Endothelial cell of umbilical vein (primary cell): ENCODE measurements at regions not wholly inside any gene's neighbourhood (a gene's known extent, or its start where the extent isn't known, plus 50 kb on each side); places are given as distances from the start of the nearest gene placed in this dataset.

Source experiments
- BruUV-seq: library from RNA; stranded (reverse); fragments of 400-500 nt; replicated peaks from 2 replicates; lab custom pipeline; 2021; lab: Mats Ljungman, UMichigan
- CTCF ChIA-PET: fragments of 300-600, 350-600 bp; sonication (Branson Sonifier 250); formaldehyde crosslinking; loops from one replicate; lab custom pipeline; 2021; ENCODE audit warnings: antibody characterized with exemption, inconsistent platforms; lab: Charles Lee
- POLR2A ChIA-PET: fragments of 300-600, 350-600 bp; sonication (Branson Sonifier 250); formaldehyde crosslinking; loops from one replicate; lab custom pipeline; 2021; ENCODE audit warnings: antibody characterized with exemption, inconsistent platforms; lab: Charles Lee
- DNase-seq: peaks from one replicate; pipeline ENCODE4 v3.0.0-alpha.2; 2011; ENCODE audit warnings: low read depth, low spot score
- FAIRE-seq: peaks from 2 replicates; lab custom pipeline; 2011; peaks lifted over from hg19 to GRCh38; lab: Jason Lieb, UNC
- H2AFZ ChIP-seq: 2 replicates; pipeline ENCODE4 v1.6.0; 2012; ENCODE audit warnings: low read depth, low read length, control low read depth, inconsistent platforms
- H3K27ac ChIP-seq: 2 replicates; pipeline ENCODE4 v1.5.1; 2011; ENCODE audit warnings: low read depth, mild to moderate bottlenecking, control low read depth, low read length, moderate library complexity; ENCODE audit not compliant: insufficient read depth
- H3K27me3 ChIP-seq, 2 experiments: 2 replicates each; pipeline versions ENCODE4 v1.6.0 to v1.6.1; 2011; ENCODE audit warnings: low read length in 2 of 2, mixed read lengths in 1 of 2; ENCODE audit not compliant: control insufficient read depth in 2 of 2, insufficient read depth in 2 of 2
- H3K36me3 ChIP-seq, 2 experiments: 2 replicates in 1 of 2; 3 replicates in 1 of 2; pipeline ENCODE4 v1.5.1; 2011; ENCODE audit warnings: low read length in 2 of 2, mild to moderate bottlenecking in 1 of 2, moderate library complexity in 1 of 2; ENCODE audit not compliant: control insufficient read depth in 2 of 2, insufficient read depth in 2 of 2; ENCODE audit errors: extremely low read depth in 1 of 2
- H3K4me1 ChIP-seq: 3 replicates; pipeline ENCODE4 v1.5.1; 2011; ENCODE audit warnings: mild to moderate bottlenecking, low read length; ENCODE audit not compliant: control insufficient read depth, insufficient read depth; ENCODE audit errors: extremely low read depth
- H3K4me2 ChIP-seq: 2 replicates; pipeline ENCODE4 v1.6.1; 2011; ENCODE audit warnings: low read length, control low read depth, mixed read lengths; ENCODE audit not compliant: insufficient read depth
- H3K4me3 ChIP-seq, 3 experiments: fragments of 200-600 bp in 1 of 3; sonication (generic), shearing (Covaris generic) in 1 of 3; replicated peaks in 1 of 3; 2 replicates each; pipeline ENCODE4 v1.5.1; 2011 to 2016; ENCODE audit warnings: control low read depth in 3 of 3, low read length in 3 of 3, mild to moderate bottlenecking in 2 of 3, inconsistent platforms in 1 of 3, low read depth in 1 of 3, moderate library complexity in 1 of 3; ENCODE audit not compliant: insufficient read depth in 1 of 3
- H3K79me2 ChIP-seq: 2 replicates; pipeline ENCODE4 v1.6.0; 2012; ENCODE audit warnings: low read length, inconsistent platforms; ENCODE audit not compliant: control insufficient read depth, insufficient read depth
- H3K9ac ChIP-seq: replicated peaks from 2 replicates; pipeline ENCODE3; 2011; ENCODE audit warnings: low read length, control low read depth; ENCODE audit not compliant: insufficient read depth; ENCODE audit errors: extremely low read depth
- H3K9me1 ChIP-seq: replicated peaks from 3 replicates; pipeline ENCODE4 v1.6.0; 2011; ENCODE audit warnings: mild to moderate bottlenecking, low read length; ENCODE audit not compliant: control insufficient read depth, insufficient read depth; ENCODE audit errors: extremely low read depth
- H3K9me3 ChIP-seq: replicated peaks from 2 replicates; pipeline ENCODE4 v1.5.1; 2012; ENCODE audit warnings: low read length, inconsistent platforms; ENCODE audit not compliant: control insufficient read depth, insufficient read depth
- H4K20me1 ChIP-seq: replicated peaks from 2 replicates; pipeline ENCODE3; 2011; ENCODE audit warnings: mild to moderate bottlenecking, low read length; ENCODE audit not compliant: control insufficient read depth, insufficient read depth; ENCODE audit errors: extremely low read depth
- EZH2 ChIP-seq: IDR thresholded peaks from 2 replicates; pipeline ENCODE4 v1.6.1; 2012; ENCODE audit warnings: borderline replicate concordance, low read depth, mild to moderate bottlenecking, moderate library complexity, low read length, inconsistent platforms; ENCODE audit not compliant: severe bottlenecking
- FOS ChIP-seq: IDR thresholded peaks from 2 replicates; pipeline ENCODE4 v1.6.1; 2011; ENCODE audit warnings: mild to moderate bottlenecking, low read length, moderate library complexity, borderline replicate concordance; ENCODE audit not compliant: insufficient read depth
- GATA2 ChIP-seq: IDR thresholded peaks from 2 replicates; pipeline ENCODE4 v1.7.0; 2011; ENCODE audit warnings: low read depth, mild to moderate bottlenecking, moderate library complexity, mixed read lengths, low read length; ENCODE audit not compliant: insufficient read length, insufficient read depth
- JUN ChIP-seq: IDR thresholded peaks from 2 replicates; pipeline ENCODE4 v1.6.1; 2011; ENCODE audit warnings: borderline replicate concordance, low read depth; ENCODE audit not compliant: insufficient read length, insufficient read depth
- MYC ChIP-seq: IDR thresholded peaks from one replicate; pipeline ENCODE4 v1.6.1; 2011; ENCODE audit warnings: mild to moderate bottlenecking, low read depth, low read length
- POLR2A ChIP-seq: IDR thresholded peaks from 2 replicates; pipeline ENCODE4 v1.6.1; 2012; ENCODE audit warnings: low read depth, mild to moderate bottlenecking, control low read depth, low read length
- POLR2AphosphoS5 ChIP-seq: IDR thresholded peaks from 2 replicates; pipeline ENCODE4 v1.6.1; 2012; ENCODE audit warnings: low read depth, mild to moderate bottlenecking, control low read depth, low read length, moderate library complexity; ENCODE audit not compliant: insufficient read depth
- dilution Hi-C: fragments of 300-500 bp; cut with MboI; formaldehyde crosslinking; loops from one replicate; pipeline ENCODE4 v1.15.0; 2019; ENCODE audit warnings: low sequenced_read_pairs; ENCODE audit not compliant: extremely low pct_ligation_motif_present
- intact Hi-C: fragments of 100-400 bp; cut with micrococcal nuclease; formaldehyde crosslinking; loops from one replicate; pipeline ENCODE4 v1.10.0; 2022
- TF ChIP-seq, protein P1 (sequence below), 2 donors: IDR thresholded peaks; 1 replicate in 1 of 2; 2 replicates in 1 of 2; pipeline ENCODE4 v1.5.1; 2011; ENCODE audit warnings: low read length in 2 of 2, mild to moderate bottlenecking in 2 of 2, moderate library complexity in 2 of 2, control low read depth in 1 of 2, inconsistent platforms in 1 of 2, low read depth in 1 of 2; ENCODE audit not compliant: insufficient read depth in 1 of 2; ENCODE audit errors: extremely low read depth in 1 of 2
- TF ChIP-seq, protein P2 (sequence below): IDR thresholded peaks from 2 replicates; pipeline ENCODE4 v1.6.1; 2011; ENCODE audit not compliant: insufficient read depth, insufficient read length

DNA sequence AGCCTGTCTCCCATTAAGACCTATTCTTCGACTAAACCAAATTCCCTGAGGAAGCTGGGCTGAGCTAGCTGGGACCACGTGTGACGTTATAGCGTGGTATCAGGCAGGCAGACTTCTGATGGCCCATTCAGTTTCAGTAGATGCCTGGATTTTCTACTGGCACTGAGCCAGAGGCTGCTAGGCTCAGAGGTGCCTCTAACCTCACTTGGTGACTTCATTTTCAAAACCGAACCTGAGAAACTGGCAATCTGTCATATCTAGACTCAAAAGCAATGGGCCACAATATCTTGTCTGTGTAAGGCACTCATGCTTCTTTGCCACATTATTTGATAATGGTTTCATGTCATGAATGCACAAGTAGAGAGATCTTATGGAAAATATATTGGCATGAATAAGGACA lies 352.1 kb upstream of the AZI2 start:
- no peak overlapping the region for H3K4me2 ChIP-seq
- H3K4me3 ChIP-seq: no peak overlapping the region
- no peaks in the 10 kb centered on the region for H3K4me1 ChIP-seq
- intact Hi-C loops: no loop called here
- peaks cover 0 to 3% of the 10 kb centered on the region in 2 experiments for H3K27me3 ChIP-seq
- H3K27ac ChIP-seq: no peak overlapping the region
- H3K79me2 ChIP-seq: no peaks in the 10 kb centered on the region
- dilution Hi-C loops: no loop called here
- H3K9me1 ChIP-seq: no peaks in the 10 kb centered on the region
- no peak overlapping the region for H3K9ac ChIP-seq
- ChIA-PET POLR2A (no interaction called here), CTCF (interaction anchor here (2.2 to 2.8 kb wide), 2 partner anchors 25 to 33 kb away, joined by 10 to 11 read pairs; no protein-coding TSS in a partner anchor)
- no peaks in the 10 kb centered on the region for H3K9me3 ChIP-seq
- FAIRE-seq: no peak
- no peak overlapping the region for H2AFZ ChIP-seq
- no peaks in the 10 kb centered on the region for H4K20me1 ChIP-seq
- no peak for DNase-seq
- TF ChIP-seq, protein P1, sequence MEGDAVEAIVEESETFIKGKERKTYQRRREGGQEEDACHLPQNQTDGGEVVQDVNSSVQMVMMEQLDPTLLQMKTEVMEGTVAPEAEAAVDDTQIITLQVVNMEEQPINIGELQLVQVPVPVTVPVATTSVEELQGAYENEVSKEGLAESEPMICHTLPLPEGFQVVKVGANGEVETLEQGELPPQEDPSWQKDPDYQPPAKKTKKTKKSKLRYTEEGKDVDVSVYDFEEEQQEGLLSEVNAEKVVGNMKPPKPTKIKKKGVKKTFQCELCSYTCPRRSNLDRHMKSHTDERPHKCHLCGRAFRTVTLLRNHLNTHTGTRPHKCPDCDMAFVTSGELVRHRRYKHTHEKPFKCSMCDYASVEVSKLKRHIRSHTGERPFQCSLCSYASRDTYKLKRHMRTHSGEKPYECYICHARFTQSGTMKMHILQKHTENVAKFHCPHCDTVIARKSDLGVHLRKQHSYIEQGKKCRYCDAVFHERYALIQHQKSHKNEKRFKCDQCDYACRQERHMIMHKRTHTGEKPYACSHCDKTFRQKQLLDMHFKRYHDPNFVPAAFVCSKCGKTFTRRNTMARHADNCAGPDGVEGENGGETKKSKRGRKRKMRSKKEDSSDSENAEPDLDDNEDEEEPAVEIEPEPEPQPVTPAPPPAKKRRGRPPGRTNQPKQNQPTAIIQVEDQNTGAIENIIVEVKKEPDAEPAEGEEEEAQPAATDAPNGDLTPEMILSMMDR (IDR thresholded peaks at IDR 0.05; ENCODE audit: extremely low read depth in 1 of 2, insufficient read depth in 1 of 2, low read depth in 1 of 2, low read length in 2 of 2): no peak
- TF ChIP-seq MYC (no peak), GATA2 (no peak)
- H3K36me3 ChIP-seq: no peaks in the 10 kb centered on the region
- BruUV-seq: no TSS peak

DNA sequence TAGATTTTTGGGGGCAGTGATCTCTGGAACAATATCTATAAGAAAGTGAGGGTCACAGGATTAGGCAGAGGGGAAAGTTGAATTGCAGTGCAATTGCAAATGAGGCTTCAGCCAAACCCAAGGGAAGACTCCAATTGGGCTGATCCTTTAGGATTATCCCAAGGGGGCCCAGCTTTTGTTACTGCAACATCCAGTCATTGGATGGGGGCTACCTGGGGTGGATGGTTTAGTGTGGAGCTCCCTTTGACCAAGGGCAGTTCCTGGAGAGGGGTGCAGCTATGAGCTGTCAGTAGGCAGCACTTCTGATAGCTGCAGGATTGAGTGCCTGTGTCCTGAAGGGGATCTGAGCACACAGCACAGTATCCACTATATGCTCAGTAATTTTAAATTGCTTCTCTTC lies 355.2 kb upstream of the AZI2 start:
- H3K9me3 ChIP-seq: no peaks in the 10 kb centered on the region
- H4K20me1 ChIP-seq: no peaks in the 10 kb centered on the region
- no peak overlapping the region for H3K27ac ChIP-seq
- H2AFZ ChIP-seq: no peak overlapping the region
- ChIA-PET POLR2A (no interaction called here), CTCF (interaction anchor here (1.0 kb wide), 1 partner anchor 23 kb away, joined by 3 read pairs; no protein-coding TSS in a partner anchor)
- H3K4me2 ChIP-seq: no peak overlapping the region
- no peaks in the 10 kb centered on the region for H3K79me2 ChIP-seq
- no peaks in the 10 kb centered on the region for H3K4me1 ChIP-seq
- no peaks in the 10 kb centered on the region for H3K36me3 ChIP-seq
- BruUV-seq: no TSS peak
- dilution Hi-C loops: no loop called here
- no peak overlapping the region for H3K4me3 ChIP-seq
- DNase-seq (no peak), FAIRE-seq (no peak)
- no peaks in the 10 kb centered on the region for H3K9me1 ChIP-seq
- intact Hi-C loops: no loop called here
- no peak overlapping the region for H3K9ac ChIP-seq
- TF ChIP-seq POLR2AphosphoS5 (no peak), FOS (no peak), MYC (no peak), EZH2 (no peak), GATA2 (no peak), POLR2A (no peak), JUN (no peak)
- TF ChIP-seq, protein P1 (IDR thresholded peaks at IDR 0.05; ENCODE audit: extremely low read depth in 1 of 2, insufficient read depth in 1 of 2, low read depth in 1 of 2, low read length in 2 of 2): no peak
- TF ChIP-seq, protein P2, sequence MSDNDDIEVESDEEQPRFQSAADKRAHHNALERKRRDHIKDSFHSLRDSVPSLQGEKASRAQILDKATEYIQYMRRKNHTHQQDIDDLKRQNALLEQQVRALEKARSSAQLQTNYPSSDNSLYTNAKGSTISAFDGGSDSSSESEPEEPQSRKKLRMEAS: no peak
- peaks cover 2 to 3% of the 10 kb centered on the region in 2 experiments for H3K27me3 ChIP-seq
